Right lobe of liver (tissue), 6 donors: ENCODE measurements at regions not wholly inside any gene's neighbourhood (a gene's known extent, or its start where the extent isn't known, plus 50 kb on each side); places are given as distances from the start of the nearest gene placed in this dataset.
"Not testable (repeated sequence)": the region's sequence is repeated elsewhere in the genome, so short reads cannot be mapped to it uniquely, and the experiment has no call there.

Experiments used
- ATAC-seq, 4 donors: fragments of 200-7000 bp; cut with Tn5 transposase; one replicate each; pipeline ENCODE4 v1.9.1; 2020; ENCODE audit warnings: mild to moderate bottlenecking in 4 of 4, moderate library complexity in 4 of 4
- DNase-seq, 3 donors: peaks; one replicate each; pipeline ENCODE4 v3.0.0-alpha.2; 2020
- H3K27ac ChIP-seq, 3 donors: fragments of 200-600 bp; one replicate each; pipeline ENCODE4 v1.8.0; 2022
- H3K27me3 ChIP-seq, 2 donors: fragments of 200-600 bp; one replicate each; pipeline ENCODE4 v1.8.0; 2022
- H3K36me3 ChIP-seq, 4 donors: fragments of 200-600 bp; sonication (generic) in 1 of 4; one replicate each; pipeline versions ENCODE4 v1.5.1 to v1.8.0; 2017 to 2022; ENCODE audit warnings: control low read depth in 1 of 4
- H3K4me1 ChIP-seq, 4 donors: fragments of 200-600 bp; sonication (generic) in 1 of 4; one replicate each; pipeline versions ENCODE4 v1.5.1 to v1.8.0; 2017 to 2022; ENCODE audit warnings: control low read depth in 1 of 4
- H3K4me3 ChIP-seq, 3 donors: fragments of 200-600 bp; one replicate each; pipeline ENCODE4 v1.8.0; 2022
- H3K9me3 ChIP-seq, 4 donors: fragments of 200-600 bp; sonication (generic) in 1 of 4; one replicate each; pipeline versions ENCODE4 v1.5.1 to v1.8.0; 2017 to 2022; ENCODE audit warnings: control low read depth in 1 of 4
- CTCF ChIP-seq, 4 donors: fragments of 200-600 bp in 3 of 4; fragments of 450-650 bp in 1 of 4; IDR thresholded peaks; one replicate each; pipeline versions ENCODE4 v1.5.1 to v1.8.0; 2016 to 2022; ENCODE audit warnings: antibody characterized with exemption in 4 of 4, mild to moderate bottlenecking in 2 of 4
- POLR2A ChIP-seq: fragments of 450-650 bp; IDR thresholded peaks from one replicate; pipeline ENCODE4 v1.6.1; 2017; ENCODE audit warnings: antibody characterized with exemption, mild to moderate bottlenecking
- WGBS: methylation state at CpG from one replicate; pipeline ENCODE4 v1.1.6; 2018; ENCODE audit warnings: low coverage, low lambda C conversion rate; ENCODE audit not compliant: insufficient coverage; ENCODE audit errors: missing lambda C conversion rate; 5-methylcytosine and 5-hydroxymethylcytosine counted together
- intact Hi-C, 2 donors: fragments of 100-400 bp; cut with DNase I; formaldehyde crosslinking; loops; one replicate each; pipeline versions ENCODE4 v1.11.2 to v1.14.1; 2022
- donor health status: DM: no; HTN: yes; CAD: no.
- donor health status: DM: no; HTN: no; CAD: no.
- donor health status: DM: no; HTN: no; CAD: no.
- donor health status: DM: no; HTN: yes; CAD: no.
- donor health status: DM: no; HTN: yes; CAD: no.

GRCh38 chr3:190973771-190974170 lies 111.3 kb upstream of the GMNC start:
- Histone ChIP-seq H3K4me1 (no peaks in the 10 kb centered on the region), H3K27ac (no peak overlapping the region), H3K4me3 (no peak overlapping the region), H3K27me3 (no peaks in the 10 kb centered on the region), H3K9me3 (no peaks in the 10 kb centered on the region), H3K36me3 (no peaks in the 10 kb centered on the region)
- no peak for ATAC-seq
- intact Hi-C loops = no loop called here
- TF ChIP-seq POLR2A (no peak), CTCF (IDR thresholded peaks at IDR 0.05) (no peak)
- WGBS = 73% methylated on average over 3 of the region's 3 CpGs
- DNase-seq = no peak

GRCh38 chr3:190972840-190973270 lies 110.4 kb upstream of the GMNC start:
- no peak for DNase-seq
- H3K9me3 ChIP-seq = no peaks in the 10 kb centered on the region
- no peak for ATAC-seq
- H3K27ac ChIP-seq = no peak overlapping the region
- TF ChIP-seq POLR2A (no peak), CTCF (IDR thresholded peaks at IDR 0.05) (no peak)
- no peaks in the 10 kb centered on the region for H3K27me3 ChIP-seq
- H3K36me3 ChIP-seq = no peaks in the 10 kb centered on the region
- intact Hi-C loops = no loop called here
- H3K4me3 ChIP-seq = no peak overlapping the region
- no peaks in the 10 kb centered on the region for H3K4me1 ChIP-seq
- 67% methylated on average over 1 of the region's 1 CpG for WGBS

GRCh38 chr3:190972196-190972595 lies 109.7 kb upstream of the GMNC start:
- DNase-seq (no peak), ATAC-seq (no peak)
- Histone ChIP-seq H3K9me3 (no peaks in the 10 kb centered on the region), H3K4me3 (no peak overlapping the region), H3K4me1 (no peaks in the 10 kb centered on the region), H3K27ac (no peak overlapping the region), H3K27me3 (no peaks in the 10 kb centered on the region), H3K36me3 (no peaks in the 10 kb centered on the region)
- intact Hi-C loops = no loop called here
- 50% methylated on average over 4 of the region's 5 CpGs for WGBS
- TF ChIP-seq POLR2A (no peak), CTCF (IDR thresholded peaks at IDR 0.05) (no peak)

- TF ChIP-seq CTCF (IDR thresholded peaks at IDR 0.05) (no peak), POLR2A (no peak)
- no peak for ATAC-seq
- Histone ChIP-seq H3K9me3 (no peaks in the 10 kb centered on the region), H3K27ac (no peak overlapping the region), H3K4me1 (no peaks in the 10 kb centered on the region), H3K27me3 (no peaks in the 10 kb centered on the region), H3K36me3 (no peaks in the 10 kb centered on the region), H3K4me3 (no peak overlapping the region)
- DNase-seq = no peak
- intact Hi-C loops = no loop called here
Measured at GRCh38 chr3:190970560-190970959, 108.1 kb upstream of the GMNC start.

GRCh38 chr3:190968616-190969015 lies 106.1 kb upstream of the GMNC start:
- Histone ChIP-seq H3K9me3 (no peaks in the 10 kb centered on the region), H3K27me3 (no peaks in the 10 kb centered on the region), H3K36me3 (no peaks in the 10 kb centered on the region), H3K27ac (no peak overlapping the region), H3K4me1 (no peaks in the 10 kb centered on the region), H3K4me3 (no peak overlapping the region)
- intact Hi-C loops = no loop called here
- TF ChIP-seq POLR2A (no peak), CTCF (IDR thresholded peaks at IDR 0.05) (no peak)
- WGBS = 37% methylated on average over 2 of the region's 2 CpGs
- no peak for DNase-seq
- no peak for ATAC-seq

- 97% methylated on average over 7 of the region's 20 CpGs for WGBS
- H3K36me3 ChIP-seq, H3K9me3 ChIP-seq, ATAC-seq, H3K4me1 ChIP-seq, intact Hi-C loops, H3K27me3 ChIP-seq, H3K27ac ChIP-seq, DNase-seq: not testable (repeated sequence)
- peak overlapping the region in 1 of 3 donors; percentile 24 for H3K4me3 ChIP-seq
Measured at GRCh38 chr3:190964931-190965330, 102.4 kb upstream of the GMNC start.
